Fibroblast of villous mesenchyme (primary cell): ENCODE measurements at regions not wholly inside any gene's neighbourhood (a gene's known extent, or its start where the extent isn't known, plus 50 kb on each side); places are given as distances from the start of the nearest gene placed in this dataset.
"Not testable (repeated sequence)": the region's sequence is repeated elsewhere in the genome, so short reads cannot be mapped to it uniquely, and the experiment has no call there.

ENCODE experiments used
- DNase-seq: peaks from one replicate; pipeline ENCODE4 v3.0.0-alpha.2; 2010; ENCODE audit warnings: low read depth
- H3K4me3 ChIP-seq: 2 replicates; pipeline ENCODE4 v1.5.1; 2011; ENCODE audit warnings: low read depth, mild to moderate bottlenecking, low read length
- TF ChIP-seq, protein P1 (sequence below): IDR thresholded peaks from 2 replicates; pipeline ENCODE4 v1.5.1; 2012; ENCODE audit warnings: low read depth, mild to moderate bottlenecking, low read length; ENCODE audit not compliant: insufficient read depth

DNA sequence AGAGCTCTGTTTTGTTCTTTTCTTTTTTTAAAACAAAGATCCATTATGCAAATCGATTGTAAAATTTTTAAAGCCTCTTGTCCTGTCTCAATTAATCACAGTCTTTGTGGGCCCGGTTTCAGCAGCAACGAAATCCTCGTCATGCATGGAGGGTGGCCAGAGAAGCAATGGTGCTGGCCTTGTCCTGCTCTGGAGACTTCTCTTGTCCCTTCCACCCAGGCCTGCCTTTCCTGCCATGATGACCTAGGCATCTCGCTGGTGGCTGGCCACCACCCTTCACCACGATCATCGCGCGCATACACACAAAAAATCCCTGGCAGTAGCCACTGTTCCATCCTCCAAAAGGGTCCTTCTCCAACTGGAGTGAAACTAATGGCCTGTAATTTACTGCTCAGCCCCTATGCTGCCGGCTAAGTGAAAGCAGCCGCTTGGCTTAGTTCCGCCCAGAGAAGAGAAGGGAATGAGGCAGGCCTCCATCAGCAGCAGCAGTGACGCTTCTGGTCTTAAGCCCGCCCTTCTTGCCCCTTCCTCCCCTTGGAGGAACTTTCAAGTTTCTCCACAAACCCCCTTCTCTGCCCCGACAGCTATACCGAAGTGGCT is 309.5 kb downstream of the NPHP4 start:
- no peak for DNase-seq
- H3K4me3 ChIP-seq, result no peak overlapping the region
- TF ChIP-seq, protein P1, sequence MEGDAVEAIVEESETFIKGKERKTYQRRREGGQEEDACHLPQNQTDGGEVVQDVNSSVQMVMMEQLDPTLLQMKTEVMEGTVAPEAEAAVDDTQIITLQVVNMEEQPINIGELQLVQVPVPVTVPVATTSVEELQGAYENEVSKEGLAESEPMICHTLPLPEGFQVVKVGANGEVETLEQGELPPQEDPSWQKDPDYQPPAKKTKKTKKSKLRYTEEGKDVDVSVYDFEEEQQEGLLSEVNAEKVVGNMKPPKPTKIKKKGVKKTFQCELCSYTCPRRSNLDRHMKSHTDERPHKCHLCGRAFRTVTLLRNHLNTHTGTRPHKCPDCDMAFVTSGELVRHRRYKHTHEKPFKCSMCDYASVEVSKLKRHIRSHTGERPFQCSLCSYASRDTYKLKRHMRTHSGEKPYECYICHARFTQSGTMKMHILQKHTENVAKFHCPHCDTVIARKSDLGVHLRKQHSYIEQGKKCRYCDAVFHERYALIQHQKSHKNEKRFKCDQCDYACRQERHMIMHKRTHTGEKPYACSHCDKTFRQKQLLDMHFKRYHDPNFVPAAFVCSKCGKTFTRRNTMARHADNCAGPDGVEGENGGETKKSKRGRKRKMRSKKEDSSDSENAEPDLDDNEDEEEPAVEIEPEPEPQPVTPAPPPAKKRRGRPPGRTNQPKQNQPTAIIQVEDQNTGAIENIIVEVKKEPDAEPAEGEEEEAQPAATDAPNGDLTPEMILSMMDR, result no peak

DNA sequence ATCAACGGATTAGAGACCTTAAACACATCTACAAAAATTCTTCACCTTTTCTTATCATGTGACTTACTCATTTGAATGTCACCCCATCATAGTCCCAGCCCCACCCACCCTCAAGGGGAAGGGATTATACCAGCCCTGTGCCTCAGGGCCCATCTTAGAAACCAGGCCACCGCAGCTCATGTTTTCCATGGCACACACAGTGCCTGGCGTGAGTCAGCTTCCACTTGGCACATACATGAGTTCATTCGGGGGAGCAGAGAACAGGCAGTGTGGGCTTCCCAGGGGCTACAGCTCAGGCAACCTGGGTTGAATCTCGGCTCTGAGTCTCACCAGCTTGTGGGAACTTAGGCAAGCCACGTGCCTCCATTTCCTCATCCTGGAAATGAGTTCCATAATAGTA is 310.6 kb downstream of the NPHP4 start:
- no peak for DNase-seq
- TF ChIP-seq, protein P1, result no peak
- no peak overlapping the region for H3K4me3 ChIP-seq

DNA sequence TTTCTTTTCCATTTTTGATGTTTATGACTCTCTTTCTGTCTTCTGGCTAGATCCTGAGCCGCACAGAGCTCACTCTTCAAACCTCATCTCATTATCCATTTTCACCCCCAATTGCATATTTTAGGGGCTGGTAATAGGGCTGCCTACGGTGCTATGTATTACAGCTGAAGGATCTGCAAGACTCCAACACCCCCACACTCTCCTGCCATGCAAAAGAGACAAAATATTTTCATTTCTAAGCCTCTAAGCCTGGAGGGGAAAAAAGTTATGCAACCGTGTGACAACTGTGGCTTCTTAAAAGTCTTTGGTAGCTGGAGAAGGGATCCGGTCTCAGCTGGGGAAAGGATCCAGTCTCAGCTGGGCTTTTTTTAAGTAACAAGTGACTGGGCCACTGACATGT is 311.6 kb downstream of the NPHP4 start:
- TF ChIP-seq, protein P1, result no peak
- H3K4me3 ChIP-seq, result no peak overlapping the region
- no peak for DNase-seq

DNA sequence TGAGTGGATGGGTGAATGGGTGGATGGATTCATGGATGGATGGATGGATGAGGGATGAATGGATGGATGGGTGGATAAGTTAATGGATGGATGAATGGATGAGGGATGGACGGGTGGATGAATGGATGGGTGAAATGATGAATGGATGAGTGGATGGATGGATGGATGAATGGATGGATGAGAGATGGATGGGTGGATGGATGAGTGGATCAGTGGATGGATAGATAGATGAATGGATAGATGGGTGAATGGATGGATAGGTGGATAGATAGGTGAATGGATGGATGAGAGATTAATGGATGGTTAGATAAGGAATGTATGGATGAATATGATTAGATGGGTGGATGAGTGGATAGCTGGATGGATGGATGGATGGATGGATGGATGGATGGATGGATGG is 313.5 kb downstream of the NPHP4 start:
- TF ChIP-seq, protein P1, result no peak
- H3K4me3 ChIP-seq, result no peak overlapping the region
- no peak for DNase-seq

DNA sequence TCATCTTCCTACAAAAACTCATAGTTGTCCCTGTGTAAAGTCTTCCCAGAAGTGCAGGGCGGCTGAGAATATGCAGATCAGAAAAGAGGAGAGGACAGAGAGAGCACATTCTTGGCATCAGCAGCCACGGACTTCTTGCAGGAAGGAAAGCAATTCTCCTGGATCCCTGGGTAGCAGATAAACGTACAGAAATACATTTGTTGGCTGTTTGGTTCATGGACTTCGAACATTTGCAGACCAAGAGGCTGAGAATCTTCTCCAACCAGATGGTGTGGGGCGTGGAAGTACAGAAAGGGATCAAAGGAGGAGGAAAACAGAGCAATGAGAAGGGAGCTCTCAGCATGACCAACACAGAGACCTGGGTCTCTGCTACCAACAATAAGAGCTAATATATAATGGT is 319.9 kb downstream of the NPHP4 start:
- H3K4me3 ChIP-seq, DNase-seq: not testable (repeated sequence)

DNA sequence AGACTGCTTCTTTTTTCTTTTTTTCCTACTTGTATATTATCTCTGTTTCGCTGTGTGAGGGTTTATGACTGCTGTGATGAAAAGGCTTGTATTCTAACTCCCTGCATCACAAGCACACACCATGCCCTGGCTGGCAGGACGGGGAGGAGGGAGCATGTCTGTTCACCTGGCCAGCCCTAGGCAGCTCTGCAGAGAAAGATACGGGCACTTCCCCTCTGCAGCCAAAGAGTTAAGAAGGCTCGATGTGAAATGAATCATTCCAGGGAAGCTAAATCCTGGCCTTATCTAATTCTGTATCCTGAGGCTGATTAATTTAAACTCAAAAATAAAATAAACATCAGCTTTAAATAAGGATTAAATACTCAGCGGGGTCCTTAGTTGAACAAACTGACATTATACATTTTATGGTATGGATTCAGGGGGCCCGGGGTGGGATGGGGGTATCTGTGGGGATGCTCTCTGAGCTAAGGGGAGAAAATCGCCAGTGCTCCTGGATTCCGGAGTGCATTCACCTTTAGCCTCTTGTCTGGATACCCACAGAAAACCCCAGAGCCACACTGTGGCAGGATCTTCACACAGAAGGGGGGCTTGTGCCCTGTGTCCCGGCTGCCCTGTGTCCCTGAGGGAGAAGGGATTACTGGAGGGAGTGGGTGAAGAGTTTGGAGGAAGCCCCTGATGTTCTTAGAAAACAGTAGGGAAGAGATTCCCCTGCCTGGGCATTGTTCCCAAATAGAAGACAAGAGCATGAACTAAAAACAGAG is 321.5 kb downstream of the NPHP4 start:
- no peak overlapping the region for H3K4me3 ChIP-seq
- TF ChIP-seq, protein P1, result no peak
- DNase-seq, result no peak

DNA sequence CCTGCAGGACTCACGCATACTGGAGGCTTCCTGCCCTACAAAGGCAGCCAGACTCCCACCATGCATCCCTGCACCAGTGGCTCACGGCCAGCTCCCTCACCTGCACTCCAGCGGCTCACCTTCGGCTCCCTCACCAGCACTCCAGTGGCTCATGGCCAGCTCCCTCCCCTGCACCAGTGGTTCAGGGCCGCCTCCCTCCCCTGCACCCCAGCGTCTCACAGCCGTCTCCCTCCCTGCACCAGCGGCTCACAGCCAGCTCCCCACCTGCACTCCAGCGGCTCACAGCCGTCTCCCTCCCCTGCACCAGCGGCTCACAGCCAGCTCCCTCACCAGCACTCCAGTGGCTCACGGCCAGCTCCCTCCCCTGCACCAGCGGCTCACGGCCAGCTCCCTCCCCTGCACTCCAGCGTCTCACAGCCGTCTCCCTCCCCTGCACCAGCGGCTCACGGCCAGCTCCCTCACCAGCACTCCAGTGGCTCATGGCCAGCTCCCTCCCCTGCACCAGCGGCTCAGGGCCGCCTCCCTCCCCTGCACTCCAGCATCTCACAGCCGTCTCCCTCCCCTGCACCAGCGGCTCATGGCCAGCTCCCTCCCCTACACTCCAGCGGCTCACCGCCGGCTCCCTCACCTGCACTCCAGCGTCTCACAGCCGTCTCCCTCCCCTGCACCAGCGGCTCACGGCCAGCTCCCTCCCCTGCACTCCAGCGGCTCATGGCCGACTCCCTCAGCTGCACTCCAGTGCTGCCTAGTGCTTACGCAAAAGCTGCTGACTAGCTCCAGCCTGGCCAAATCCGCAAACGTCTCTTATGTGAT is 324.5 kb downstream of the NPHP4 start:
- TF ChIP-seq, protein P1, result no peak
- H3K4me3 ChIP-seq, result no peak overlapping the region
- no peak for DNase-seq
